ENCODE measurements at regions not wholly inside any gene's neighbourhood (a gene's known extent, or its start where the extent isn't known, plus 50 kb on each side); places are given as distances from the start of the nearest gene placed in this dataset.

DNA sequence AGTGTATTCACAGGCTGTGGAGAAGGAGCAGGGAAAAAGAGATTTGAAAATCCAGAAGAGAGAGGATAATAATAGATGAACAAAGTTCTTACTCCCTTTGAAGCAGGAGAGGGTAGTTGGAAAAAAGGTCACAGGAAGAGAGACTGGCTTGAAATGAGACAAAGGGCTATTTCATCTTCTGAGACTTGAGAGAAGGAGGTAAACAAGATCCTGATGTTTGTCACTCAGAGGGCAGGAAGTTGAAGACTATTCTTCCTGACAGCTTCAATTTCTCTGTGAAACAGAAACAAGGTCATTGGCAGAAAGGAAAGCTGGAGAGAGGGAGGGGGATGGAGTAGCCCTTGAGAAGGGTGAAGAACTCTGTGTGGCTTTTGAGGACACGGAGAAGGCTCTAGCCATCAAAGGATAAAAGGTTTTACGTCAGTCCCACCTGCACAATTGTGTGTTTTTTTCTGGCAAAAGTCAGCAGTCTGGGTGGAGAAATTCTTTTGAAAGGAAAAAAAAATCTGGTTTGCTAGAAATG lies 216.1 kb upstream of the STEAP4 start:
- TF ChIP-seq ZFP30 (CRISPR knock-in tag; IDR thresholded peaks at IDR 0.05) (no peak), ARNTL (CRISPR knock-in tag; IDR thresholded peaks at IDR 0.05; ENCODE audit: borderline replicate concordance, low read depth) (no peak), ISL1 (CRISPR knock-in tag; IDR thresholded peaks at IDR 0.05) (no peak), RARB (CRISPR knock-in tag; IDR thresholded peaks at IDR 0.05) (no peak), ZFP3 (CRISPR knock-in tag; IDR thresholded peaks at IDR 0.05) (no peak), TCF4 (CRISPR knock-in tag; IDR thresholded peaks at IDR 0.05; ENCODE audit: borderline replicate concordance) (no peak)
- TF ChIP-seq, protein P1, sequence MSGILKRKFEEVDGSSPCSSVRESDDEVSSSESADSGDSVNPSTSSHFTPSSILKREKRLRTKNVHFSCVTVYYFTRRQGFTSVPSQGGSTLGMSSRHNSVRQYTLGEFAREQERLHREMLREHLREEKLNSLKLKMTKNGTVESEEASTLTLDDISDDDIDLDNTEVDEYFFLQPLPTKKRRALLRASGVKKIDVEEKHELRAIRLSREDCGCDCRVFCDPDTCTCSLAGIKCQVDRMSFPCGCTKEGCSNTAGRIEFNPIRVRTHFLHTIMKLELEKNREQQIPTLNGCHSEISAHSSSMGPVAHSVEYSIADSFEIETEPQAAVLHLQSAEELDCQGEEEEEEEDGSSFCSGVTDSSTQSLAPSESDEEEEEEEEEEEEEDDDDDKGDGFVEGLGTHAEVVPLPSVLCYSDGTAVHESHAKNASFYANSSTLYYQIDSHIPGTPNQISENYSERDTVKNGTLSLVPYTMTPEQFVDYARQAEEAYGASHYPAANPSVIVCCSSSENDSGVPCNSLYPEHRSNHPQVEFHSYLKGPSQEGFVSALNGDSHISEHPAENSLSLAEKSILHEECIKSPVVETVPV (CRISPR knock-in tag; IDR thresholded peaks at IDR 0.05): no peak
- TF ChIP-seq, protein P2, sequence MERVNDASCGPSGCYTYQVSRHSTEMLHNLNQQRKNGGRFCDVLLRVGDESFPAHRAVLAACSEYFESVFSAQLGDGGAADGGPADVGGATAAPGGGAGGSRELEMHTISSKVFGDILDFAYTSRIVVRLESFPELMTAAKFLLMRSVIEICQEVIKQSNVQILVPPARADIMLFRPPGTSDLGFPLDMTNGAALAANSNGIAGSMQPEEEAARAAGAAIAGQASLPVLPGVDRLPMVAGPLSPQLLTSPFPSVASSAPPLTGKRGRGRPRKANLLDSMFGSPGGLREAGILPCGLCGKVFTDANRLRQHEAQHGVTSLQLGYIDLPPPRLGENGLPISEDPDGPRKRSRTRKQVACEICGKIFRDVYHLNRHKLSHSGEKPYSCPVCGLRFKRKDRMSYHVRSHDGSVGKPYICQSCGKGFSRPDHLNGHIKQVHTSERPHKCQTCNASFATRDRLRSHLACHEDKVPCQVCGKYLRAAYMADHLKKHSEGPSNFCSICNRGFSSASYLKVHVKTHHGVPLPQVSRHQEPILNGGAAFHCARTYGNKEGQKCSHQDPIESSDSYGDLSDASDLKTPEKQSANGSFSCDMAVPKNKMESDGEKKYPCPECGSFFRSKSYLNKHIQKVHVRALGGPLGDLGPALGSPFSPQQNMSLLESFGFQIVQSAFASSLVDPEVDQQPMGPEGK (CRISPR knock-in tag; IDR thresholded peaks at IDR 0.05; ENCODE audit: borderline replicate concordance): no peak

Measured in SK-N-SH treated with all-trans-retinoic acid at 6 μM for 48 hours (cell line).